ENCODE measurements at regions not wholly inside any gene's neighbourhood (a gene's known extent, or its start where the extent isn't known, plus 50 kb on each side); places are given as distances from the start of the nearest gene placed in this dataset.

GRCh38 chr4:166153548-166153947 is 280.5 kb downstream of the TLL1 start:
- Histone ChIP-seq H3K79me2 (ENCODE audit: insufficient read depth, low read length) (no peaks in the 10 kb centered on the region), H3K9me3 (ENCODE audit: low read length) (no peaks in the 10 kb centered on the region), H2AFZ (ENCODE audit: low read length) (no peak overlapping the region), H3K27me3 (ENCODE audit: control insufficient read depth in 1 of 2, insufficient read depth in 2 of 2, low read length in 2 of 2) (no peaks in the 10 kb centered on the region), H3K36me3 (replicated peaks in 1 of 2; ENCODE audit: control insufficient read depth in 1 of 2, insufficient read depth in 2 of 2, low read length in 2 of 2) (no peaks in the 10 kb centered on the region), H3K9ac (ENCODE audit: insufficient read depth, low read depth, low read length) (no peak overlapping the region), H3K4me2 (ENCODE audit: low read depth, low read length) (no peak overlapping the region), H4K20me1 (ENCODE audit: insufficient read depth, low read length) (no peaks in the 10 kb centered on the region), H3K27ac (ENCODE audit: extremely low read length, insufficient read depth, low read length) (no peak overlapping the region), H3K4me1 (ENCODE audit: insufficient read depth, low read length) (no peaks in the 10 kb centered on the region), H3K4me3 (replicated peaks in 1 of 3; ENCODE audit: insufficient read depth in 1 of 3, low read depth in 2 of 3, low read length in 3 of 3) (no peak overlapping the region)
- ATAC-seq (no peak), DNase-seq (ENCODE audit: low spot score) (no peak), FAIRE-seq (no peak)
- intact Hi-C loops (cut with micrococcal nuclease; ENCODE audit: unreplicated experiment) (no loop called here), in situ Hi-C loops (cut with HindIII; ENCODE audit: extremely low pct_ligation_motif_present, low pct_unique_long_range_greater_than_20kb) (no loop called here)
- no TSS peak for BruUV-seq (replicated peaks)
- TF ChIP-seq MEF2D (CRISPR knock-in tag; IDR thresholded peaks at IDR 0.05) (no peak), SMAD9 (CRISPR knock-in tag; IDR thresholded peaks at IDR 0.05) (no peak), ZNF609 (CRISPR knock-in tag; IDR thresholded peaks at IDR 0.05; ENCODE audit: borderline replicate concordance) (no peak), ZBTB1 (CRISPR knock-in tag; IDR thresholded peaks at IDR 0.05; ENCODE audit: borderline replicate concordance) (no peak)
- TF ChIP-seq, protein P1, sequence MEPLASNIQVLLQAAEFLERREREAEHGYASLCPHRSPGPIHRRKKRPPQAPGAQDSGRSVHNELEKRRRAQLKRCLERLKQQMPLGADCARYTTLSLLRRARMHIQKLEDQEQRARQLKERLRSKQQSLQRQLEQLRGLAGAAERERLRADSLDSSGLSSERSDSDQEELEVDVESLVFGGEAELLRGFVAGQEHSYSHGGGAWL (CRISPR knock-in tag; IDR thresholded peaks at IDR 0.05): no peak
- ChIA-PET POLR2A (no interaction called here), CTCF (ENCODE audit: low intra/inter-chr PET ratio, low total read pairs) (no interaction called here)
